CD4-positive, alpha-beta T cell treated with Interleukin-15 for 4 hours (primary cell): ENCODE measurements at regions not wholly inside any gene's neighbourhood (a gene's known extent, or its start where the extent isn't known, plus 50 kb on each side); places are given as distances from the start of the nearest gene placed in this dataset.

Experiments used
- DNase-seq: peaks from one replicate; pipeline ENCODE4 v3.0.0-alpha.2; 2020; ENCODE audit warnings: low spot score

DNA sequence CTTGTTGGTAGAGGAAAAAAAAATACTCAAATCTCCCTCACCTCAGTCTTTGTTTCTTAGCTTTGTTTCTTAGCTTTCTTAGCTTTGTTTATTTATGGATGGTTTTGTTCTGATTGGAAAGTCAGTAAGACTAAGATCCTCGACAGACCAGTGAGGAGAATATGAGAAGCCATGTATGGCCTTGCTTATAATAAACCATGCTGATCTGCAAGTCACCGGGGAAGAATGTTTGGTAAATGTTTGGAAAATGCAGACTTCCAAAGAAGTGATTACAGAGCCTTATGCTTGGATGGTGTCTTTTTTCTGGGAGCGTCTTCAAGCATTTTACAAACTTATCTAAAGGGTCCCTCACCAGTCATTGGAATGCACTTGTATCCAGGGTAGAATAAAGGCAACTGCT is 90.1 kb upstream of the NOCT start:
- no peak for DNase-seq

DNA sequence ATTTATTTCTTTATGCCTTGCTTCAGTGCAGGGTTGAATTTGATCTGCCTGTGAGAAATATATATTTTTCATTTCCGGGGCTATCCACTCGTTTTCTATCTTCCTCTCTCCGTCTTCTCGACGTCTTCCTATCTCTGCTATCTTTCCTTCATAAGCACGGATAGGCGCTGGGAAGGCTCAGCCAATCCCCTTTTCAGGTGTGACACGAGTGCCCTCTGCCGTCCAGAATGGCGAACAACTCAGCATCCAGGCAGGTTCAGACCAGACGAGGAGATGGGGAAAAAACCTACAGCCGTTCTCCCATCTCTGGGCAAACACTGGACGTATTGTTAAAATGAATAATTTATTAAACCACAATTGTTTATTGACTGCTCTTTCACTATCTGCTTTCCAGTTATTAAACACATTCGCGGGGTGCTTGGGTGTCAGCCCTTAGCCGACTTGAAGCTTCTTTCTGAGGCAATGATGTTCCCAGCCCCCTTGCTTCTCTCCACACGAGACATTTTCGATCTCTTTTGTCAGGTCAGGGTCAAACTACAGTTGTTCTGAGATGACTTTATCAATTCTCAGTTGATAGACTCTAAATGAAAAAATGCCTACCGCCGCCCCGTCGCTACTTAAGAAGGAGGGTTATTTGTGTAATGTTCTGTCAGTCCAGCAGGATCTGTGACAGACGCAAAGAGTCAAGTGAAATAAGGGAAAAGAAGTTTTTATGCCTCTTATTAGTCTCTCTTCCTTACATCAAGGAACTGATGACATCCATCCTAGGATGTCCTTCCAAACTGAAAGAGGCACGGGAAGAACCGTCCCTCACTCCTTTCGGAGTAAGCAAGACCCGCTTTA is 96.3 kb upstream of the NOCT start:
- peak; percentile 32 for DNase-seq

DNA sequence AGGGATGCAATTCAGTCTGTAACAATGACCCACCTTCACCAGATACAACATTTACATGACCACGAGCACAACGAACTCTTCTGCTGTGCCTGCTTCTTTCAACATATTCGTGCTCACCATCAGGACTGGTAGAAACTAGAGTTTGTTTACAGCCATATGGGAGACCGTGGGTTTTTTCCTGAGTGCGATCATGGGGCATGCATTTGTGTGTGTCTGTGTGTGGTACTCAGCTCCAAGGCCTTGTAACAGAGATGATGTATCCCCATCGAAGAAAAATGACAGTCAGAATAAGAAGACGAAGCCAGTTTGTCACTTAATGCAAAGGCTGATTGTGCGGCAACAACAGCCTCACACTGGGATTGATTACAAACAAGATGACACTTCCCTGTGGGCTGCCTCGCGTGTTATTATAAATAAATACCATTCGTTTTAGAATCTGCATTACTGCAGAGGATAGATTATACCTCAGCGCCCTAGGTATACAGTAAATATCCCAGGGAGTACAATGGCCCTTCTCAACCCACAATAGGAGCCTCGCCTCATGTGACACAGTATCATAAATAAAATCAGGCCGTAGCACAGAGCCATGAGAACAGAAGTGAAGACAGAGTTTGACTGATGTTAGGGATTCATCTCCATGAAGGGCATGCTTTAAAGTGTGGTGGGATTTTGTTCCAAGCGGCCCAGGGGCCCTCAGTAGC is 97.3 kb upstream of the NOCT start:
- DNase-seq, result no peak

DNA sequence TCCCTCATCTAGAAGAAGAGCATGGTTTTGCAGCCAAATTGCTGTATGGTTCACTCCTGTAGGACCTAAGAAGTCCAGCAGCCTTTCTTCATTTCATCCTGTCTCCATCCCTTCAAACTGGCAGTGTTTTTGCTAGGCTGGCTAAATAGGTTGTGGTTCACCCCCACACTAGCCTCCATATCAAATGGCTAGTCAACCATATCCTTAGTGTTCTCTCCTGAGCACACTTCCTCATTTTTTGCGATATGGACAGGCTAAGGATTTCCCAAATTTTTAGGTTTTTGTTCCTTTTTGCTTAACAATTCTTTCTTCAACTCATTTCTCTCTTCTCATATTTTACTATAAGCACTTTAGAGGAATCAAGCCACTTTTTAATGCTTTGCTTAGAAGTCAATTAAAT is 98.8 kb upstream of the NOCT start:
- DNase-seq, result no peak

DNA sequence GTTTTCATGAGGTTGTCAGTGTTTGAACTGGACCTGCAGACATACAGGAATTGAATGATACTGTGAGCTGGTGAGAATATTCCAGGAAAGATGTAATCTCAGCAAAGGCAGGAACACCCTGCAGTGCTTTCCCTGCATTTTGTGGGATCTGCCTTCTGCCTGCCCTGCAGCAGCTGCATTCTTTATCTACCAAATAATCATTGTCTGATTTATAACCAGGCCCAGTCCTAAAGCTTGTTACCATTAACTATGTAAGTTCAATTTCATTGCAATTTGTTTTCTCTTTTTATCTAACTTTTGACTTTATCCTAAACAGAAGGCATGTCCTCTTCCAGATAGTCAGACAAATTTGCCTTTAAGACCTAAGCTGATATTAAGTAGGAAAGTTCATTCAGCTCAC is 99.8 kb upstream of the NOCT start:
- DNase-seq, result no peak

DNA sequence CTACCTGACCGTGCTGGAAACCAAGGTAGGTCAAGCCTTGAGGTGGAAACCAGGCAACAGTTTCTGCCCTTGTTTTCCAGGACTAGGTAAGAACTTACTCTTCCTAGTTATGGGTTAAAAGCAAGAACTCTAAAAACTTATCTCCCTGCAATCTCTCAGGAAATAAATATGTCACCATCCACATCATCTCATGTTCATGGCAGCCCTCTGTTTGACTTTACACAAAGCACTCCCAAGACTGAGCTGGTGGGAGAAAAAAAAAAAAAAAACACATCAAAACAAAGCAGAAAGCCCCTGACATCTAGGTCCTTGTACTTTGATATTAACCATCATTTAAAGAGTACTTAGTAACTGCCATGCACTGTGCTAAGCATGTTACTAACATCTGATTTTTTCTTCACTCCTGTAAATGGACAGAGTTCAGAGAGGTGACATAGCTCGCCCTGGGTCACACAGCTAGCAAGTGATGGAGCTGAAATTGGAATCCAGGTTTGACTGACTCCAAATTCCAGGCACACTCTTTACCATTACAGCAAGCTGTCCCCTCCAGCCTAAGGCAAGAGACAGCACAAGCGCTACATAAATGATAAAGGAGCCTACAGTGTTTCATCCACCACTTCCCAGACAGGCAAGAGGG is 102.8 kb upstream of the NOCT start:
- no peak for DNase-seq

DNA sequence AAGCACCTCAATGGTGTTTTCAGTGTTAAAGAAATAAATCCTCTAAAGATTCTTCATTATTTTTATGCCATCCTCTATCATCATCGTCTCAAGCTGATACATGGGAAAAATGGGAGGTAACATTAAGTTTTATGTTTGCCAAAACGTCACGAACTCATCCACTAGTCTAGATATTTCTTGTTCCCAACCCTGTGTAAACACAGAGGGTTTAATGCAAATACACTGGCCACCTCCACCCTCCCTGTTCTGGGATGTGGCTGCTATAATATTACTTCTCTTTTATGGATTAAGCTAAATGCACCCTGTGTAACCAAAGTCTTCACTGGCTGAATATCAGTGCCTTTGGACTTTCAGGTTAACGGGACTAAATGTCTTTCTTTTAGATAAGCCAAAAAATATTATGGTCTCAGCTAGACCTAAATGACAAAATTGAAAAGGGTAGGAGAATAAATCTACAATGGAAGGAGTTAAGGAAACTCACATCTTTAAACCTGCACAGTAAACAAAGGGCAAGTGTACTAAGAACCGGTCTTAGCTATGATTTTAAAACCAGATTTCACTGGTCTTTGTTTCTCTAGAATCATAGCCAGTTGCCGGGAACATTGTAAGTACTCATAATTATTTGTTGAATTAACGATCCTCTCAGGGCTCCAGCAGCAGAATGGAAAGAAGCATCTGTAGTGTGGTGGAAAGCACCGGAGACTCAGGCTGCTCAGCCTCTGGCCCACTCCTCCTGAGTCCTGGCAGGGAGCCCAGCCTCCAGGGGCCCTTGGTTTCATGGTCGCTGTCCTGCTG is 103.5 kb upstream of the NOCT start:
- DNase-seq, result no peak

DNA sequence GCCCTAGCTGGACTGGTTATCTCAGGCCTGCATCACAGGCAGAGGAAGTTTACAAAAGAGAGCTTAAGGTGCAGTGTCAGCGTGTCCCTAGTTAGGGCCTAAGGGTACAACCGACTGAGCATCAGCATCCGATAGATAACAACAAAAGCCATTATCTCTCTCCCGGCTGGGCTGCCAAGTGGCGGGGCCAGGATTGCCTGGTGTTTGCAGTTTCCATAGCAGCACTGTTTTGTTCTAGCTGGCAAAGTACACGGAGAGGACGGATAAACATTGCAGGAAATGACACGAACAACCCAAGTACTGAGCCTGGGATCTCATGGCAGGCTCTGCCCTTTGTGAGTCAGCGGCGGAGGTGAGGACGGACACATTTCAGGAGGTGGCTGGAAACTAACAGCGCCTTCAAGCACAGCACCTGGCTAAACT is 104.7 kb upstream of the NOCT start:
- no peak for DNase-seq

DNA sequence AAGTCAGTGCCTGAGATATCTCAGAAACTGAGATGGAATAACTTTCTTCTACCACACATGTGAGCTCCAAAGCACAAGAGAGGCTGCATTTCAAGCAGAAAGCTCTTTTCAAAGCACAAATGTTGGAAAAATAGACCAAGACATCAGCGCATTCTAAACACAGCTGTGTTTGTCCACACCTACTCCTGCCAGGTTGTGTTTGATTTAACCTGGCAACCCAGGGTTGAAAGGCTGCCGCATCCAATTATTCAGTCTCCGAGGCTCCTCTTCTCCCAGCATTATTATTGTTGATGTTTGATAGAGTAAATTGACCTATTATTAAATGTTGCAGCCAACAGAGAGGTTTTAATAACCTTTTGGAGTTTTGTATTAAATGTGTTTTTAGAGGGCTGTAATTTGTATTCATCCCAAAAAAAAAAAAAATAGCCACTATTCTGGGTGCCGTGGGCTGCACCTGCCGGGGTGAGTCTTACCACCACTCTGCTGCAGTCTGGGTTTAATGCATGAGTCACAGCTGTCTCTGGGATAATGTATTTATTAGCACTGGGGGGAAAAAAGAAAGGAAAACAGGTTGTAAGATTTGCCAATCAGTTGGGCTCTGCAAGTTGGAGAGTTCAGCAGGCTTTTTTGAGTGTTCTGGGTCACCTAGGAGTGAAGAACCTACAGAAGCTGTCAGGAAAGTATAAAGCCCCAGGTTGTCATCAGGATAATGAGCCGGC is 105.2 kb upstream of the NOCT start:
- no peak for DNase-seq

DNA sequence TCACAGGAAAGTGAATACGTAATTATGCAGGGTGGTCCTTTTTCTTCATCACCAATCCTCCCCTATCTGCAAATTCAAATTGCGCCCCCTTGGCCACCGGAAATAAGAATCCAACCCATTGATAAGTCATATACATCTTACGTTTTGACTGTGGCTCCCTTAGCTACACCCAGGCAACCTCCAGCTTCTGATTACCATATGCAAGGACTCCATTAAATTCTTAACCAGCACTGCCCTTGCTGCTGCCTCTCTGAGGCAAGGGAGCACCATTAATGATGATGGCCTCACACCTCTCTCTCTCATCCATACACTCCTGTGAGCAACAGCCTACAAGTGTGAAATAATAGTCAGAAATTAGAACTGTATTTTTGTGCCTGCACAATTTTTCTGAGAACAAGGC is 106.0 kb upstream of the NOCT start:
- no peak for DNase-seq

DNA sequence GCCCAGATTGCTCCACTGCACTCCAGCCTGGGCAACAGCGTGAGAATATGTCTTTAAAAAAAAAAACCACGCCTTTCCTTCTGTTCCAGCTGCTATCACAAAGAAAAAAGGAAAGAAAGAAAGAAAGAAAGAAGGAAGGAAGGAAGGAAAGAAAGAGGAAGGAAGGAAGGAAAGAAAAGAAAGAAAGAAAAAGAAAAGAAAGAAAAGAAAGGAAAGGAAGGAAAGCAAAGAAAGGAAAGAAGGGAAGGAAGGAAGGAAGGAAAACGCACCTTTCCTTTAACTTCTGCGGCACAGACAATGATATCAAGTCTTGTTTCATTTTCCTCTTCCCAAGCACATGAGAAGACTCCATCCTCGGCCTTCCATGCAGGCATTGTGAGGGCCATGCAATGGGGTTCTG is 107.4 kb upstream of the NOCT start:
- no peak for DNase-seq

DNA sequence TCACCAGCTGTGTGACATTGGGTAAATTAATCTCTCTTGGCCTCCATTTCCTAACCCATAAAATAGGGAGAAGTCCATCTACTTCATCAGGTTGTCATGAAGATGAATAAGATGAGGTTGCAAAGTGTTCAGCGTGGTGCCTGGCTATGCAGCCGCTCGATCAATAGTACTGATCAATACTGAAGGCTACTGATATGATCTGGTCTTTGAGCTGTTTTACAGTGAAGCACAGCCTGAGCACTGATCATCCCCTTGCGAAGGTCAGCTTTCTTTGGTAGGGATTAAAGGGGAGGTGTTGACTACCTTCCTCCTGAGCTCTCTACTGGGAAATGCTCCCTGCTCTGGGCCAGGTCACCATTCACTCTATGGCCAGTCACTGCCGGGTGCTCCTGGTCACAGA is 108.4 kb upstream of the NOCT start:
- no peak for DNase-seq

DNA sequence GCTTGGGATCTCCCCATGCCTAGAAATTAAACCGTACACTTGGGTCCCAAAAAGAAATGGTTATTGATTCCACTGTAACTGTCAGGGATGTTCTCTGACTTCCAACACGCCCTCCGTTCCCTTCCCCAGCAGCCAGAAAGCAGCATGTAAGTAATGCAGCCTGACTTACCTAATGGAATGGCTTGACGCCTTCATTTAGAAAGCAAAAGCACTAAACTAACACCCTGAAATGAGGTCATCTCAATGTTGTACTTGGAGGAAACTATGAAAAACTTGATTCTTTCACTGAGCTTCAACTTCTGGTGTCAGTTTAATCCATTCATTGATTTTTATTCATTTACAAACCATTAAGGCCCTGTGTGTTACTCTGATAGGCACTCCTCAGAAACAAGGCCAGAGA is 110.8 kb upstream of the NOCT start:
- no peak for DNase-seq

DNA sequence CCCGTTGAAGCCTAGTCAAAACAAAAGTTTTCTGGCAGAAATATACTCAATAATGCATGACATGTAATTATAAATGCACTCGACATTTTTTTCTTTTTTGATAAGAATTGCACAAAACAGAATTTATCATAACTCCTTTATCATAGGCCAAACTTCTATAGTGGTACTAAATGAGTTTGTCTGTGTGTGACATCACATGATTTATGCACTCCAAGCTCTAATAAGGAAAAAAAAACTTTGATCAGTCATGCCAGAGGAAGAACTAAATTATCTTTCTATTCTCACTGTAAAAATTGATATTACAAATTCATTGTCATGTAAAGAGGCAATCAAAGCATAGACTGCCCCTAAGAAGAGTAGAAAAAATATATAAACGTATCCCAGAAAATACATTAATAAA is 112.4 kb upstream of the NOCT start:
- no peak for DNase-seq

DNA sequence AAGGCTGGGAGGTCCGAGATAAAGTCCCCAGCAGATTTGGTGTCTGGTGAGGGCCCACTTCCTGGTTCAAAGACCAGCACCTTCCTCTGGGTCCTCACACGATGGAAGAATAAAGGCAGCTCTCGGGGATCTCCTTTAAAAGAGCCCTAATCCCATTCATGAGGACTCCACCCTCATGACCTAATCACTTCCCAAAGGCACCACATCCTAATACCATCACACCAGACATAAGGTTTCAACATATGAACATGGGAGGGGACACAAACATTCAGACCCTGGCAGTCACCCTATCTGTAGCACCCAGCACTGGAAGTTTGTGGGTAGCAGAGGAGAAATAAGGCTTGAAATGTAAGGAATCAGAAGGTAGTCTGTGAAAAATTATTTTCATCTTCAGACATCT is 112.9 kb upstream of the NOCT start:
- DNase-seq, result no peak

DNA sequence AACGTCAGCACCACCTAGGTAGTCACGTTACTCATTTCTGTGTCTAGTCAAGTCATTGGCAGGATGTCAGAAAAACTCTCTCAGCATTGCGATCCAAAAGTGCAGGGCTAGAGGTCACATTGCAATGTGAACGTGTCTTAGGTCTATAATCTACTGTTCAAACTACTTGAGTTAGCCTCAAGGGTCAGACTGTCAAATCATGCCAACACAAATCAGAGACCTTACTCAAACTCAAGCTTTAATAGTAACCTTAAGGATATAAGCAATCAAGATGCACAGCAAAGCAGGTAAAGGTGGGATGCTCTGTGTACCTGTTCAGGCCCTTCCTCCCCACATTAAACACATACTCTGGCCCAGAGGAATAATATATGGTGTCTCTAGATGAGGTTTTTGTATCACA is 114.4 kb upstream of the NOCT start:
- no peak for DNase-seq

DNA sequence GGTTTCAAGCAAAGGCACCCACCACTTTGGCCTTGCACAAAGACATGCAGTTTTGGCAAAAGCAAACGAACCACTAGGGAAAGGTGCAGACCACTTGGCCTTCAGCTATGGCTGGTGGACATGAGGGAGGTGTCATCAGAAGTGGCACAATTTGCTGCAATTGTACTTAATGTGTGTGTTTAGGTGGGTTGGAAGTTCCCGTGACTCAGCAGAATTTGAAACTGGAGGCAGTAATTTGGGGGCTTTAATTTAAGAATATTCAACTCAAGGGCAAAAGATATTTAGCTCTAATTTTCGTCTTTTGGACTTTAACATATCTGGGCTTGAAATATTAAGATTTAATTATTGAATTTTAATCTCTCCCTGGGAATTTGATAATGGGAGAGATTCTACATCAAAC is 115.6 kb upstream of the NOCT start:
- DNase-seq, result no peak

DNA sequence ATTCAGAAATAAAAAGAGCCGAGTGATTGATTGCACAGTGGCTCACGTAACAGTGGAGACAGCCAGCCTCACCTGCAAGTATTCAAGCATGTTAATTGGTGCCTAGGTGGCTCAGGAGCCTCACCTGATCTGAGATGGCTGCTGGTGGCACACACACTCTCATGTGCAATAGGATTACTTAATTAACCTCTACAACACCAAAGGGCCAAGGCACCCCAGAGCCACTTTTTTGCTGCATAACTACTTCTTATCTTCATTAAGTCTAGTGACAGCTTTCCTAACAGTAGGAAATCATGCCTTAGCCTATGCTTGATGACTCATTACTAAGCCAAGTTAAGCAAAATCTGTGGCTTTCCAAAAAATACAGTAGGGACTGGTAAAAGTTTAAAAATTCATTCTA is 117.3 kb upstream of the NOCT start:
- DNase-seq, result no peak

DNA sequence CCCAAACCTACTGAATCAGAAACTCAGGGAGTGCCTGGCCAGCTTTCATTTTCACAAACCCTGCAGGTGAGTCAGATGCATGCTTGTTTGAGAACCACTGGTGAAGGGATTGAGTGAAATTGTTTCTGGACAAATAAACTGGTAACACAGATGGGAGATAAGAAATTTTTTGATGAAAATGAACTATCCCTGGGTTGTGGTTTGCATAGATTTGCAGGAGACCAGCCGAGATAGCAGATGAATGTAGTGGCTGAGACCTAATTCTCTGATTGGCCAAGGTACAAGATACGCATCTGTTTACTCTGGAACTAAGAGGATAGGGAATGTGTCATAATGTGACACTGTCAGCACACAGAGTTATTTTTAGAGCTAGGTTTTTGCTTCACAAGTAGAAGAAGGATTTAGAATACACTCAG is 117.8 kb upstream of the NOCT start:
- no peak for DNase-seq

DNA sequence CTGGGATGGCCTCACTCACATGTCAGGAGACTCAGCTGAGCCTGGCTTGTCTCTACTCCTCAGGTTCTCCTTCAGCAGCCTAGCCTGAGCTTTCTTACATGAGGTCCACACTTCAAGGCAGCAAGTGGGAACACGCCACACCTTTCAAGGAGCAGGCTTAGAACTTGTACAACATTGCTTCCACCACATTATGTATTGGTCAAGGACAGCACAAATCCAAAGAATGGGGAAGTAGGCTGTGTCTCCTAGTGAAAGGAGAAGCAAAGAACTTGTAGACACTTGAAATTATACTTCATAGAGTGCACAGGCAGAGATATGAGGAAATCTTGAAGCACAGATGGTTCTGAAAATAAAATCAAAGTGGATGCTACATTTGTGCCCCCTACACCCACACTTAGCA is 120.9 kb upstream of the NOCT start:
- no peak for DNase-seq

DNA sequence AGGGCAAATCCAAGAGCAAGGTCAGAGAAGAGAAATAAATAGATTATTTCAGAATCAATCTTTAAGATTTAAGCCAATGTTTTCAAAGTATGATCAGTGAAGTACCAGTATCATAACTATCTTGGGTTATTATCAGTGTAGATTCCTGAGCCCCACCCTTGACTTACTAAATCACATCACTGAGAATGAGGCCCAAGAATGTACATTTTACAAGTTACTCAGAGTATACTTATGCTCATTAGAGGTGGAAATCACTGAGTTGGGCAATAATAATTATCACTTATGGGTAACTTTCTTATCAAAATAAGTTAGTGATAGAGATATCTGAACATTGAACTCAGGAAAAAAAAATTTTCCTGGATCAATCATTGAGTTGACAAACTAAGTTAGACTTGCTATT is 121.6 kb upstream of the NOCT start:
- no peak for DNase-seq
